Sigmoid colon (tissue), 6 donors: ENCODE measurements at regions not wholly inside any gene's neighbourhood (a gene's known extent, or its start where the extent isn't known, plus 50 kb on each side); places are given as distances from the start of the nearest gene placed in this dataset.

ENCODE experiments used
- DNase-seq: peaks from one replicate; pipeline ENCODE4 v3.0.0-alpha.2; 2019
- H3K27ac ChIP-seq, 4 donors: fragments of 200-600 bp; sonication (generic); one replicate each; pipeline ENCODE4 v1.5.1; 2016 to 2019; ENCODE audit warnings: mild to moderate bottlenecking in 1 of 4
- H3K27me3 ChIP-seq, 3 donors: fragments of 200-600 bp; sonication (generic); one replicate each; pipeline ENCODE4 v1.5.1; 2019; ENCODE audit warnings: mild to moderate bottlenecking in 1 of 3
- H3K36me3 ChIP-seq, 4 donors: fragments of 200-600 bp; sonication (generic); one replicate each; pipeline ENCODE4 v1.5.1; 2016 to 2019
- H3K4me1 ChIP-seq, 4 donors: fragments of 200-600 bp; sonication (generic); one replicate each; pipeline ENCODE4 v1.5.1; 2017 to 2019
- H3K4me3 ChIP-seq, 4 donors: fragments of 200-600 bp; sonication (generic); one replicate each; pipeline ENCODE4 v1.5.1; 2017 to 2019; ENCODE audit warnings: mild to moderate bottlenecking in 2 of 4, moderate library complexity in 1 of 4
- H3K9me3 ChIP-seq, 4 donors: fragments of 200-600 bp in 3 of 4; sonication (generic) in 3 of 4; one replicate each; pipeline versions ENCODE4 v1.5.1 to v1.6.1; 2013 to 2019
- EP300 ChIP-seq, 4 donors: sonication (generic); formaldehyde crosslinking; IDR thresholded peaks; one replicate each; pipeline ENCODE4 v1.6.1; 2017; ENCODE audit warnings: antibody characterized with exemption in 4 of 4
- POLR2A ChIP-seq, 2 donors: fragments of 450-650 bp; IDR thresholded peaks; one replicate each; pipeline ENCODE4 v1.6.1; 2016; ENCODE audit warnings: antibody characterized with exemption in 2 of 2, mild to moderate bottlenecking in 2 of 2, moderate library complexity in 2 of 2
- POLR2AphosphoS5 ChIP-seq, 4 donors: sonication (generic); formaldehyde crosslinking; IDR thresholded peaks; one replicate each; pipeline ENCODE4 v1.6.1; 2017; ENCODE audit warnings: antibody characterized with exemption in 4 of 4
- WGBS, 2 donors: extraction: QIAGEN DNeasy Blood & Tissue Kit; methylation state at CpG; one replicate each; pipeline ENCODE4 v1.1.7; 2013; 5-methylcytosine and 5-hydroxymethylcytosine counted together
- intact Hi-C: fragments of 100-400 bp; cut with DNase I; formaldehyde crosslinking; loops from one replicate; pipeline ENCODE4 v1.15.1; 2023
- TF ChIP-seq, protein P1 (sequence below), 4 experiments: fragments of 450-650 bp in 3 of 4; fragments of 200-600 bp in 1 of 4; IDR thresholded peaks; one replicate each; pipeline ENCODE4 v1.5.1; 2016 to 2019; ENCODE audit warnings: antibody characterized with exemption in 4 of 4, mild to moderate bottlenecking in 3 of 4, moderate library complexity in 2 of 4
- donor health status: healthy with polysubstance abuse.
- donor health status: healthy.

GRCh38 chr20:51329845-51330244 lies 212.7 kb downstream of the NFATC2 start:
- Histone ChIP-seq H3K27ac (no peak overlapping the region), H3K4me3 (no peak overlapping the region), H3K4me1 (peaks cover 0 to 9% (median 0%) of the 10 kb centered on the region in 4 donors), H3K9me3 (peaks cover 0 to 6% (median 2%) of the 10 kb centered on the region in 4 donors), H3K36me3 (no peaks in the 10 kb centered on the region), H3K27me3 (no peaks in the 10 kb centered on the region)
- intact Hi-C loops: no loop called here
- 94 to 97% methylated on average over 1 of the region's 1 CpG for WGBS, 2 donors
- DNase-seq: no peak
- no peak for TF ChIP-seq EP300 (IDR thresholded peaks at IDR 0.05)
- no peak for TF ChIP-seq POLR2AphosphoS5 (IDR thresholded peaks at IDR 0.05)
- no peak for TF ChIP-seq POLR2A (IDR thresholded peaks at IDR 0.05)
- TF ChIP-seq, protein P1, sequence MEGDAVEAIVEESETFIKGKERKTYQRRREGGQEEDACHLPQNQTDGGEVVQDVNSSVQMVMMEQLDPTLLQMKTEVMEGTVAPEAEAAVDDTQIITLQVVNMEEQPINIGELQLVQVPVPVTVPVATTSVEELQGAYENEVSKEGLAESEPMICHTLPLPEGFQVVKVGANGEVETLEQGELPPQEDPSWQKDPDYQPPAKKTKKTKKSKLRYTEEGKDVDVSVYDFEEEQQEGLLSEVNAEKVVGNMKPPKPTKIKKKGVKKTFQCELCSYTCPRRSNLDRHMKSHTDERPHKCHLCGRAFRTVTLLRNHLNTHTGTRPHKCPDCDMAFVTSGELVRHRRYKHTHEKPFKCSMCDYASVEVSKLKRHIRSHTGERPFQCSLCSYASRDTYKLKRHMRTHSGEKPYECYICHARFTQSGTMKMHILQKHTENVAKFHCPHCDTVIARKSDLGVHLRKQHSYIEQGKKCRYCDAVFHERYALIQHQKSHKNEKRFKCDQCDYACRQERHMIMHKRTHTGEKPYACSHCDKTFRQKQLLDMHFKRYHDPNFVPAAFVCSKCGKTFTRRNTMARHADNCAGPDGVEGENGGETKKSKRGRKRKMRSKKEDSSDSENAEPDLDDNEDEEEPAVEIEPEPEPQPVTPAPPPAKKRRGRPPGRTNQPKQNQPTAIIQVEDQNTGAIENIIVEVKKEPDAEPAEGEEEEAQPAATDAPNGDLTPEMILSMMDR (IDR thresholded peaks at IDR 0.05): no peak

GRCh38 chr20:51327251-51327841 lies 215.2 kb downstream of the NFATC2 start:
- intact Hi-C loops: no loop called here
- DNase-seq: no peak
- Histone ChIP-seq H3K27ac (no peak overlapping the region), H3K4me1 (peaks cover 0 to 9% (median 0%) of the 10 kb centered on the region in 4 donors), H3K4me3 (no peak overlapping the region), H3K27me3 (no peaks in the 10 kb centered on the region), H3K36me3 (no peaks in the 10 kb centered on the region), H3K9me3 (peaks cover 0 to 6% (median 2%) of the 10 kb centered on the region in 4 donors)
- TF ChIP-seq, protein P1 (IDR thresholded peaks at IDR 0.05): no peak
- TF ChIP-seq EP300 (IDR thresholded peaks at IDR 0.05): no peak
- TF ChIP-seq POLR2AphosphoS5 (IDR thresholded peaks at IDR 0.05): no peak
- no peak for TF ChIP-seq POLR2A (IDR thresholded peaks at IDR 0.05)
- WGBS, 2 donors: 73 to 78% methylated on average over 17 of the region's 17 CpGs

GRCh38 chr20:51326201-51326819 lies 216.2 kb downstream of the NFATC2 start:
- peaks cover 0 to 6% (median 2%) of the 10 kb centered on the region in 4 donors for H3K9me3 ChIP-seq
- no peak overlapping the region for H3K4me3 ChIP-seq
- DNase-seq: no peak
- intact Hi-C loops: no loop called here
- no peak for TF ChIP-seq POLR2AphosphoS5 (IDR thresholded peaks at IDR 0.05)
- TF ChIP-seq, protein P1 (IDR thresholded peaks at IDR 0.05): peak in 2 of 4 experiments; percentile 44 to 46
- H3K36me3 ChIP-seq: no peaks in the 10 kb centered on the region
- WGBS, 2 donors: 54 to 60% methylated on average over 4 of the region's 4 CpGs
- H3K4me1 ChIP-seq: peaks cover 0 to 9% (median 0%) of the 10 kb centered on the region in 4 donors
- H3K27ac ChIP-seq: no peak overlapping the region
- H3K27me3 ChIP-seq: no peaks in the 10 kb centered on the region

DNA sequence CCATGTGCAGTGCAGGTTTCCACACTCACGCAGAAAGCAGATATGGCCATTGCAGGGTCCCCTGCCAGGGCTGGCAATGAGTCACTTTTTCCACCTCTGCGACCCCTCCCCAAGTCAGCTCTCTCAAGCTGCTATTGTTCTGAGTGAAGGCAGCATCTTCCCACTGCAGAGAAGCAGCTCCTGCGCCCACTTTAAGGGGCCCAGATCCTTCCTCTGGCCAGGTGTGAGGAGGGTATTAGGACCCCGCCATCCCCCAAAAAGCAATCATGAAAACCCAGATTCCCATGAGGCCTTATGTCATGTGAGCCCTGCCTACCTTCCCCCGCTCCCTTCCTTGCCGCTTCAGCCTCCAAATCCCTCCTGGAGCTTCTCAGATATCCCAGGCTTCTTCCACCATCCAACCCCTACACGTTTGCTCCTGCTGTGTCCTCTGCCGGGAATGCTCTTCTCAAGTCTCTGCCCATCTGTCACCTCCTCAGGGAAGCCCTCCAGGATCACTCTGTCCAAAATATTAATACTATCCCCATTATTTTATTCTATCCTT lies 220.3 kb downstream of the NFATC2 start:
- TF ChIP-seq POLR2A (IDR thresholded peaks at IDR 0.05) (no peak), EP300 (IDR thresholded peaks at IDR 0.05) (no peak), POLR2AphosphoS5 (IDR thresholded peaks at IDR 0.05) (no peak)
- Histone ChIP-seq H3K4me1 (peaks cover 0 to 4% (median 0%) of the 10 kb centered on the region in 4 donors), H3K9me3 (peaks cover 0 to 6% (median 2%) of the 10 kb centered on the region in 4 donors), H3K27ac (no peak overlapping the region), H3K36me3 (no peaks in the 10 kb centered on the region), H3K27me3 (no peaks in the 10 kb centered on the region), H3K4me3 (no peak overlapping the region)
- intact Hi-C loops: no loop called here
- WGBS, 2 donors: 70 to 81% methylated on average over 8 of the region's 8 CpGs
- no peak for DNase-seq

- TF ChIP-seq EP300 (IDR thresholded peaks at IDR 0.05) (no peak), POLR2A (IDR thresholded peaks at IDR 0.05) (no peak), POLR2AphosphoS5 (IDR thresholded peaks at IDR 0.05) (no peak)
- TF ChIP-seq, protein P1 (IDR thresholded peaks at IDR 0.05): no peak
- H3K4me1 ChIP-seq: no peaks in the 10 kb centered on the region
- H3K27me3 ChIP-seq: no peaks in the 10 kb centered on the region
- H3K4me3 ChIP-seq: no peak overlapping the region
- H3K27ac ChIP-seq: no peak overlapping the region
- intact Hi-C loops: no loop called here
- H3K36me3 ChIP-seq: no peaks in the 10 kb centered on the region
- no peak for DNase-seq
- WGBS, 2 donors: 85 to 87% methylated on average over 17 of the region's 17 CpGs
- H3K9me3 ChIP-seq: peaks cover 0 to 6% (median 2%) of the 10 kb centered on the region in 4 donors
Measured at GRCh38 chr20:51321343-51322163, 221.0 kb downstream of the NFATC2 start.
